SK-N-SH (cell line): ENCODE measurements at regions not wholly inside any gene's neighbourhood (a gene's known extent, or its start where the extent isn't known, plus 50 kb on each side); places are given as distances from the start of the nearest gene placed in this dataset.

Experiments
- CTCF ChIA-PET: fragments of 300-600, 350-600 bp; formaldehyde crosslinking; extraction: SDS; loops from one replicate; lab custom pipeline; 2021; lab: Yijun Ruan, JAX
- POLR2A ChIA-PET: fragments of 350-600 bp; sonication (Branson Sonifier 250); formaldehyde crosslinking; extraction: SDS; loops from one replicate; lab custom pipeline; 2020; ENCODE audit warnings: antibody characterized with exemption, inconsistent platforms; lab: Yijun Ruan, JAX
- DNase-seq: peaks from one replicate; pipeline ENCODE4 v3.0.0; 2012
- H2AFZ ChIP-seq: fragments of 200-600 bp; sonication (generic); 2 replicates; pipeline ENCODE4 v1.8.1; 2016; ENCODE audit warnings: antibody characterized with exemption, mild to moderate bottlenecking, low read depth
- H3F3A ChIP-seq: fragments of 200-600 bp; sonication (generic); replicated peaks from 2 replicates; pipeline ENCODE3; 2016; ENCODE audit warnings: antibody characterized with exemption, mild to moderate bottlenecking; ENCODE audit not compliant: insufficient read depth
- H3K27ac ChIP-seq, 2 experiments: fragments of 200-500 bp in 1 of 2; fragments of 200-600 bp in 1 of 2; sonication (Bioruptor generic) in 1 of 2; sonication (generic), shearing (Covaris generic) in 1 of 2; 2 replicates each; pipeline versions ENCODE4 v1.5.1 to v1.6.1; 2014 to 2016; ENCODE audit warnings: low read depth in 2 of 2, inconsistent platforms in 1 of 2, low read length in 1 of 2, mild to moderate bottlenecking in 1 of 2, mixed read lengths in 1 of 2
- H3K27me3 ChIP-seq: fragments of 200-600 bp; sonication (generic), shearing (Covaris generic); 2 replicates; pipeline ENCODE4 v1.6.1; 2016; ENCODE audit warnings: mixed run types; ENCODE audit not compliant: insufficient read depth
- H3K36me3 ChIP-seq, 2 experiments: fragments of 200-500 bp in 1 of 2; fragments of 200-600 bp in 1 of 2; sonication (Bioruptor generic) in 1 of 2; sonication (generic) in 1 of 2; replicated peaks in 1 of 2; 2 replicates each; pipeline versions ENCODE3 to v1.5.1; 2014 to 2016; ENCODE audit warnings: low read length in 1 of 2, mild to moderate bottlenecking in 1 of 2; ENCODE audit not compliant: insufficient read depth in 2 of 2, control insufficient read depth in 1 of 2
- H3K4me1 ChIP-seq, 2 experiments: fragments of 200-500 bp in 1 of 2; fragments of 200-600 bp in 1 of 2; sonication (Bioruptor generic) in 1 of 2; sonication (generic), shearing (Covaris generic) in 1 of 2; 2 replicates each; pipeline versions ENCODE4 v1.5.1 to v1.6.1; 2014 to 2016; ENCODE audit warnings: low read depth in 1 of 2, low read length in 1 of 2, mixed run types in 1 of 2; ENCODE audit not compliant: insufficient read depth in 2 of 2, control insufficient read depth in 1 of 2
- H3K4me2 ChIP-seq: fragments of 200-600 bp; sonication (generic), shearing (Covaris generic); 2 replicates; pipeline ENCODE4 v1.6.1; 2017; ENCODE audit warnings: mixed run types
- H3K4me3 ChIP-seq, 2 experiments: fragments of 200-500 bp in 1 of 2; fragments of 200-600 bp in 1 of 2; sonication (Bioruptor generic) in 1 of 2; sonication (generic), shearing (Covaris generic) in 1 of 2; 2 replicates each; pipeline versions ENCODE4 v1.5.1 to v1.8.1; 2014 to 2016; ENCODE audit warnings: low read depth in 2 of 2, inconsistent platforms in 1 of 2, low read length in 1 of 2, mild to moderate bottlenecking in 1 of 2, mixed read lengths in 1 of 2, moderate library complexity in 1 of 2
- H3K79me2 ChIP-seq: fragments of 200-600 bp; sonication (generic); 2 replicates; pipeline ENCODE4 v1.8.1; 2017; ENCODE audit warnings: mild to moderate bottlenecking; ENCODE audit not compliant: insufficient read depth
- H3K9ac ChIP-seq: fragments of 200-600 bp; sonication (generic); 2 replicates; pipeline ENCODE4 v1.6.1; 2017; ENCODE audit warnings: mixed run types
- H3K9me2 ChIP-seq: fragments of 200-600 bp; sonication (generic); 2 replicates; pipeline ENCODE4 v1.6.1; 2017; ENCODE audit warnings: mixed run types
- H3K9me3 ChIP-seq: fragments of 200-600 bp; sonication (generic); 2 replicates; pipeline ENCODE4 v1.6.1; 2017; ENCODE audit warnings: mixed run types, mild to moderate bottlenecking, moderate library complexity
- H4K20me1 ChIP-seq: fragments of 200-600 bp; sonication (generic); 2 replicates; pipeline ENCODE4 v1.6.1; 2017; ENCODE audit warnings: mild to moderate bottlenecking, mixed run types; ENCODE audit not compliant: insufficient read depth
- CTCF ChIP-seq: fragments of 200-600 bp; sonication (generic); IDR thresholded peaks from 2 replicates; pipeline ENCODE4 v1.6.1; 2017; ENCODE audit warnings: antibody characterized with exemption, mild to moderate bottlenecking, moderate library complexity
- ELF1 ChIP-seq: IDR thresholded peaks from 2 replicates; pipeline ENCODE4 v1.4.0; 2012
- EP300 ChIP-seq, 2 experiments: IDR thresholded peaks; 2 replicates each; pipeline versions ENCODE4 v1.4.0 to v1.6.1; 2012; ENCODE audit warnings: borderline replicate concordance in 1 of 2, low read depth in 1 of 2, low read length in 1 of 2
- FOSL2 ChIP-seq: IDR thresholded peaks from 2 replicates; pipeline ENCODE4 v1.4.0; 2012; ENCODE audit warnings: low read depth, mild to moderate bottlenecking, moderate library complexity, borderline replicate concordance
- FOXJ3 ChIP-seq: sonication (generic); formaldehyde crosslinking; IDR thresholded peaks from 2 replicates; pipeline ENCODE4 v1.5.1; 2020; ENCODE audit warnings: mild to moderate bottlenecking, missing genetic modification reagents
- IRF3 ChIP-seq: fragments of 150-350 bp; IDR thresholded peaks from 2 replicates; pipeline ENCODE4 v1.6.1; 2016; ENCODE audit warnings: mild to moderate bottlenecking, low read depth, low read length
- JUND ChIP-seq: IDR thresholded peaks from 2 replicates; pipeline ENCODE4 v1.4.0; 2012
- MAX ChIP-seq: IDR thresholded peaks from 2 replicates; pipeline ENCODE4 v1.4.0; 2012; ENCODE audit warnings: low read depth
- MEF2A ChIP-seq: IDR thresholded peaks from 2 replicates; pipeline ENCODE4 v1.4.0; 2012; ENCODE audit warnings: low read depth, borderline replicate concordance
- PBX3 ChIP-seq: IDR thresholded peaks from 2 replicates; pipeline ENCODE4; 2012
- RCOR1 ChIP-seq: fragments of 150-350 bp; IDR thresholded peaks from 2 replicates; pipeline ENCODE4 v1.6.1; 2017; ENCODE audit warnings: antibody characterized with exemption, low read length
- SMC3 ChIP-seq: IDR thresholded peaks from 2 replicates; pipeline ENCODE4 v1.6.1; 2012; ENCODE audit warnings: low read depth, low read length, improper control_type of control experiment
- USF1 ChIP-seq: IDR thresholded peaks from 2 replicates; pipeline ENCODE4 v1.4.0; 2012; ENCODE audit warnings: low read depth, borderline replicate concordance
- YY1 ChIP-seq: IDR thresholded peaks from 2 replicates; pipeline ENCODE4 v1.4.0; 2012; ENCODE audit warnings: low read depth, mild to moderate bottlenecking
- WGBS: methylation state at CpG from one replicate; pipeline ENCODE4 v1.1.6; 2017; ENCODE audit warnings: low lambda C conversion rate; 5-methylcytosine and 5-hydroxymethylcytosine counted together

- Histone ChIP-seq H4K20me1 (no peaks in the 10 kb centered on the region), H3K27ac (no peak overlapping the region), H3K4me1 (no peaks in the 10 kb centered on the region), H3K4me2 (no peak overlapping the region), H3K36me3 (no peaks in the 10 kb centered on the region), H3K9ac (no peak overlapping the region), H3K27me3 (no peaks in the 10 kb centered on the region), H2AFZ (no peak overlapping the region), H3F3A (no peaks in the 10 kb centered on the region), H3K79me2 (no peaks in the 10 kb centered on the region), H3K9me3 (no peaks in the 10 kb centered on the region), H3K4me3 (no peak overlapping the region), H3K9me2 (no peaks in the 10 kb centered on the region)
- TF ChIP-seq RCOR1 (no peak), YY1 (no peak), MAX (no peak), FOXJ3 (CRISPR knock-in tag) (no peak), MEF2A (no peak), SMC3 (no peak)
- 14% methylated on average over 4 of the region's 4 CpGs for whole genome bisulfite sequencing
- no peak for DNase-seq
- POLR2A ChIA-PET = no interaction called here
- CTCF ChIA-PET = interaction anchor here (0.6 kb wide), 1 partner anchor 13 kb away, joined by 3 read pairs; no protein-coding TSS in a partner anchor
Observed at GRCh38 chr2:117199511-117199910, 615.0 kb upstream of the DDX18 start.

GRCh38 chr2:117212562-117212961, 601.9 kb upstream of the DDX18 start:
- Histone ChIP-seq H3K9me2 (no peaks in the 10 kb centered on the region; the same call in 1 of the 2 replicates), H3K9me3 (no peaks in the 10 kb centered on the region), H3F3A (no peaks in the 10 kb centered on the region), H4K20me1 (no peaks in the 10 kb centered on the region), H3K4me3 (no peak overlapping the region), H2AFZ (no peak overlapping the region), H3K4me1 (no peaks in the 10 kb centered on the region), H3K4me2 (no peak overlapping the region), H3K27me3 (no peaks in the 10 kb centered on the region), H3K36me3 (no peaks in the 10 kb centered on the region), H3K9ac (no peak overlapping the region), H3K27ac (no peak overlapping the region), H3K79me2 (no peaks in the 10 kb centered on the region)
- ChIA-PET CTCF (interaction anchor here (0.6 to 1.7 kb wide), 2 partner anchors 13 to 21 kb away, joined by 3 to 4 read pairs; no protein-coding TSS in a partner anchor), POLR2A (no interaction called here)
- 17% methylated on average over 2 of the region's 2 CpGs for WGBS
- TF ChIP-seq PBX3 = no peak
- no peak for TF ChIP-seq JUND
- TF ChIP-seq ELF1 = no peak
- no peak for TF ChIP-seq CTCF
- no peak for TF ChIP-seq USF1
- TF ChIP-seq IRF3 = no peak
- no peak for TF ChIP-seq EP300 (IDR thresholded peaks at IDR 0.05; ENCODE audit: borderline replicate concordance in 1 of 2, low read depth in 1 of 2, low read length in 1 of 2)
- TF ChIP-seq YY1 = no peak
- TF ChIP-seq FOSL2 = no peak
- no peak for TF ChIP-seq SMC3
- no peak for TF ChIP-seq MAX
- DNase-seq = no peak
